ENCODE measurements at regions not wholly inside any gene's neighbourhood (a gene's known extent, or its start where the extent isn't known, plus 50 kb on each side); places are given as distances from the start of the nearest gene placed in this dataset.
A peak's percentile ranks its signal among the peaks of the same experiment; 100 is the strongest.

- H3K4me3 ChIP-seq, result no peak overlapping the region
- no peak overlapping the region for H3K27ac ChIP-seq
- H3K36me3 ChIP-seq, result no peaks in the 10 kb centered on the region
- H3K4me1 ChIP-seq, result peaks cover 4% of the 10 kb centered on the region; the same call in 1 of the 2 replicates
- no peaks in the 10 kb centered on the region for H3K9me3 ChIP-seq
- no peaks in the 10 kb centered on the region for H4K20me1 ChIP-seq
- TF ChIP-seq Cebpa-rat (IDR thresholded peaks at IDR 0.05), result no peak
- H3K4me2 ChIP-seq, result no peak overlapping the region
- peaks cover 3% of the 10 kb centered on the region; the same call in 1 of the 2 replicates for H3K27me3 ChIP-seq
- no peak overlapping the region for H3K9ac ChIP-seq
These were observed 342.0 kb upstream of the NR2F2 start for GRCh38 chr15:95988574-95988887.

GRCh38 chr15:95989392-95989791 is 341.1 kb upstream of the NR2F2 start:
- Histone ChIP-seq H3K27me3 (peaks cover 11% of the 10 kb centered on the region; the same call in 1 of the 2 replicates), H3K9me3 (no peaks in the 10 kb centered on the region), H3K4me1 (peaks cover 4% of the 10 kb centered on the region; the same call in 1 of the 2 replicates), H3K4me3 (no peak overlapping the region), H3K27ac (no peak overlapping the region), H3K4me2 (no peak overlapping the region), H4K20me1 (no peaks in the 10 kb centered on the region), H3K9ac (no peak overlapping the region), H3K36me3 (no peaks in the 10 kb centered on the region)
- no peak for TF ChIP-seq Cebpa-rat (IDR thresholded peaks at IDR 0.05)

- H4K20me1 ChIP-seq, result peaks cover 5% of the 10 kb centered on the region; the same call in 1 of the 2 replicates
- H3K4me2 ChIP-seq, result no peak overlapping the region
- no peak for TF ChIP-seq Cebpa-rat (IDR thresholded peaks at IDR 0.05)
- H3K4me1 ChIP-seq, result peaks cover 4% of the 10 kb centered on the region; the same call in 1 of the 2 replicates
- H3K4me3 ChIP-seq, result no peak overlapping the region
- no peak overlapping the region for H3K9ac ChIP-seq
- no peaks in the 10 kb centered on the region for H3K9me3 ChIP-seq
- no peak overlapping the region for H3K27ac ChIP-seq
- no peaks in the 10 kb centered on the region for H3K36me3 ChIP-seq
- peaks cover 26% of the 10 kb centered on the region for H3K27me3 ChIP-seq
These were observed 339.7 kb upstream of the NR2F2 start for GRCh38 chr15:95990833-95991232.

DNA sequence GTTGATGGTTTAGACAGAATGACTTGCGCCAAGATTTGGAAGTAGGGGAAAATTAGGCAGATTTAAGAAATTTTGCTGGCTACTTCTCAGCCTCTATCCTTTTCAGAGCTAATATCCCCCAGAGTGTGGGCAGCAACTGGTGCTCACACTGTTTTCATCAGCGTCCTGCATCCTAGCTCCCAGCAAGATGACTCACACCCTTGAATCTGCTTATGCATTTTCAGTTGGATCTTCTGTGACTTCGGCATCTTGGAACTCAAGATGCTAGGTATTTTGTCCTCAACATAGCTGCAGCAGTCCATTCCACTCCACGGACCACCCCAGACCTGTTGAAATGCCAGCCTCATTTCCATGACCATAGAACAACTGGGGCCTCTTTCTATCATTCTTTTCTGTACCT is 336.1 kb upstream of the NR2F2 start:
- Histone ChIP-seq H3K4me1 (peaks cover 8% of the 10 kb centered on the region), H3K27ac (no peak overlapping the region), H3K9me3 (no peaks in the 10 kb centered on the region), H3K27me3 (peaks cover 50% of the 10 kb centered on the region), H3K4me2 (no peak overlapping the region), H4K20me1 (peaks cover 5% of the 10 kb centered on the region; the same call in 1 of the 2 replicates), H3K9ac (no peak overlapping the region), H3K36me3 (no peaks in the 10 kb centered on the region), H3K4me3 (no peak overlapping the region)
- TF ChIP-seq Cebpa-rat (IDR thresholded peaks at IDR 0.05), result no peak

DNA sequence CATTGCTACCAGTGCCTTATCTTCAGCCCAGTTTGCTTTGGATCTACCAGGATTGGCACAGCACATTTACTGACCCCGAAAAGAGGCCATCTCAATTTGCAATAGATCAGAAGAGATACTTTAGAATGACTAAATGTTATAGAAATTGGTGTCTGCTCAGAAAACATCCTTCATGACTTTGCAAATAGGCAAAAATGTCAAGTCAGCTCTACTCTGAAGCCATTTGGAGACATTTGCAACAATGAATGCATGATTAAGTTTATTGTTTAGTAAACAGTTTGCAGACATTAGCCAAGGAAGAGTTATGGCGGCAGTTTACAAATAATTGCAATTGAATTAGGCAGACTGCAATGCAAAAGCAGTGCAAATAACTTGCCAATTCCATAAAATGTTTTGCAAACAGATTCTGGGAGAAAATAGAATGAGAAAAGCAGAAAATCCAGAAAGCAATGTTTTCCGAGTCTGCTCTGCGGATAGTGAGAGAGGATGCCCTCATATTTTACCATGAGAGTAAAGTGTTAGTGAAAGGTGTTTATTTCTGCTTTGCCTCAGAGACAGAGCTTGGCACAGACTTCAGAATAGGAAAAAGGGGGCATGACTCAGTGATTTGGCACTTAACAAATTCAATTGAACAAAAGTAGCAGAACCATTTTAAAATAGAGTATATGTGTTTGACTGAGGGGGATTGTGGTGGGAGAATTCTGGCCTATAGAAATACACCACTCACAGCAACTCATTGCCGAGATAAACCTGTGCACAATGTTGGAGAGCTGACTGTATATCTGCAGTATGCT is 334.9 kb upstream of the NR2F2 start:
- Histone ChIP-seq H3K4me3 (no peak overlapping the region), H3K4me2 (no peak overlapping the region), H3K36me3 (no peaks in the 10 kb centered on the region), H4K20me1 (peaks cover 5% of the 10 kb centered on the region; the same call in 1 of the 2 replicates), H3K27me3 (peaks cover 52% of the 10 kb centered on the region), H3K4me1 (peaks cover 8% of the 10 kb centered on the region), H3K9ac (no peak overlapping the region), H3K9me3 (no peaks in the 10 kb centered on the region), H3K27ac (no peak overlapping the region)
- no peak for TF ChIP-seq Cebpa-rat (IDR thresholded peaks at IDR 0.05)

DNA sequence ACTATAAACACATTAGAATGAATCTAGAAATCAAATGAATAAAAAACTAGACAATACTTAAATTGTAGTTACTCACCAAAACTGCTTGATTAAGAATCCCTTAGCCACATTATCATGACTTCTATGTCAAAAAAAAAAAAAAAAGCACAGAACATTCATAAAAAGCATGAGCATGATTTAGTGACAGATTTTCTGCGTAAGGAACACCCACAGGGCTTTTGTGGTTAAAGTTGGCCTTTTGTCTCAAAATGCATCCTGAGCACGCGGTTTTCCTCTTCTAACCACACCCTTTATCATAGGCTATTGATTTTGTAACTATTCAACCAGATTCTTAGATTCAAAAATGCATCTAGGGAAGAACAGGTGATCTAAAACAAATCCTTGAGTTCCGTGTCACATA is 334.0 kb upstream of the NR2F2 start:
- H3K4me1 ChIP-seq, result peaks cover 8% of the 10 kb centered on the region
- TF ChIP-seq Cebpa-rat (IDR thresholded peaks at IDR 0.05), result no peak
- no peaks in the 10 kb centered on the region for H3K36me3 ChIP-seq
- H3K4me2 ChIP-seq, result peak overlapping the region; percentile 19; the same call in 1 of the 2 replicates
- no peak overlapping the region for H3K4me3 ChIP-seq
- H3K27me3 ChIP-seq, result peaks cover 52% of the 10 kb centered on the region
- H3K9me3 ChIP-seq, result no peaks in the 10 kb centered on the region
- no peak overlapping the region for H3K9ac ChIP-seq
- peaks cover 5% of the 10 kb centered on the region; the same call in 1 of the 2 replicates for H4K20me1 ChIP-seq
- H3K27ac ChIP-seq, result no peak overlapping the region

- no peak for TF ChIP-seq Cebpa-rat (IDR thresholded peaks at IDR 0.05)
- no peaks in the 10 kb centered on the region for H3K9me3 ChIP-seq
- H3K36me3 ChIP-seq, result no peaks in the 10 kb centered on the region
- H3K4me3 ChIP-seq, result no peak overlapping the region
- H3K27me3 ChIP-seq, result peaks cover 45% of the 10 kb centered on the region
- peaks cover 5% of the 10 kb centered on the region; the same call in 1 of the 2 replicates for H4K20me1 ChIP-seq
- H3K4me2 ChIP-seq, result no peak overlapping the region
- no peak overlapping the region for H3K9ac ChIP-seq
- H3K4me1 ChIP-seq, result peaks cover 8% of the 10 kb centered on the region
- no peak overlapping the region for H3K27ac ChIP-seq
These were observed 331.6 kb upstream of the NR2F2 start for GRCh38 chr15:95998935-95999334.

DNA sequence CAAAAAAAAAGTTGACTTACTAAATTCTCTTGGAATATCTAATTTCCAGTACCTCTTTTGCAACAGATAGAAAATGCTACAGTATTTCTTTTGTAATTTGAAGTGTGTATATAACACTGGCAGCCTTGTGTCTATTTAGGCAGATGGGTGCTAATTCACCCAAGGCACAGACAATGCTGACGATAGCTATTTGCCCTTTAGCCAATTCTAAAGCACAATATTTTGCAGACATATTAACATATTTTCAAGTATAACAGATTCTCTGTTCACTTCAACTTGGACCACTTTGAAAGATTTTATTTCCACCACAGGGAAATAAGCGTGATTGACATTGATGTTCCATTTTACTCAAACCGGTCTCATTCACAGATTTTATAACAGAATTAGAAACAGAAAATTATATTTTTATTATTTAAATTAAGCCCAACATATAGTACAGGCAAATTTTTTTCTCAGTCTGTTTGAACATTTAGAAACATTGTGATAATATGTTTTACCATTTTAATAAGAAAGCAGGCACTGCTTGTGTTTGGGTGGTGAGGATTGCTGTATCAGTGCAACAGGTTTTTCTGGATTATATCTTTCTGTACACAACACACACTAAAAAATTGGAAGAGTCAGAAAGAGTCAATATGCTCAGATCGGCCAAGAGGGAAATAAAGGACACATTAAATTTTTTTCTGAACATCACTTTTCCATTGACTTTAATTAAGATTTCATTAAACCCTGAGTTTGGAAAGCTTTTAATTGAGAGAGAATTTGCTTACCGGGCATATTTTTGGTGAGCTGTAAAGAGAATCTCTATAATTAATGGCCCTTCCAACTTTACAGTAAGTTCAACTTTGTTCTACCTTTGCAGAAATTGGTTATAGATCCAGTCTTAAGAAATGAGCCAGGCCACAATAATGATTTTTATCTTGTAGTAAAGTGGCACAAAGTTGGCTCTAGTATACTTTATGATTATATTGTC is 327.3 kb upstream of the NR2F2 start:
- Histone ChIP-seq H3K4me2 (no peak overlapping the region), H3K9ac (no peak overlapping the region), H3K9me3 (no peaks in the 10 kb centered on the region), H4K20me1 (no peaks in the 10 kb centered on the region), H3K4me1 (no peaks in the 10 kb centered on the region), H3K27me3 (peaks cover 14% of the 10 kb centered on the region), H3K4me3 (no peak overlapping the region), H3K27ac (no peak overlapping the region), H3K36me3 (no peaks in the 10 kb centered on the region)
- TF ChIP-seq Cebpa-rat (IDR thresholded peaks at IDR 0.05), result no peak

DNA sequence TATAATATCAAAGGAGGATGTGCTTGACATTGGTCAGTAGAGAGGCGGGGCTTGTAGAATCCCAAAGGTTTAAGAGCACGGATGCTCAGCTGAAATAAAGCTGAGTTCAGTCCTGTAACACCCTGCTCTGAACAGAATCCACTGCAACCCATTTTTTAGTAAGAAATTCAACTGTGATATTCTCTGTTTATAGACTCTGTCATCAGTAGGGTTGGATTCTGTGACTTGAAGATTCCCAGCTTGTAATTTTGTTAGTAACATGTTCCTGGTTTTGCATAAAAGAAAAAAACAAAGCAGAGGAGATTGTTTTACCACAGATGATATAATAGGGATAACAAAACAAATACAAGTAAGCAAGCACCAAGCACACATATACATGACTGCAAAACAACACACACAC is 324.6 kb upstream of the NR2F2 start:
- TF ChIP-seq Cebpa-rat (IDR thresholded peaks at IDR 0.05), result no peak
- Histone ChIP-seq H3K27me3 (no peaks in the 10 kb centered on the region), H3K9ac (no peak overlapping the region), H3K36me3 (no peaks in the 10 kb centered on the region), H3K27ac (no peak overlapping the region), H3K4me1 (no peaks in the 10 kb centered on the region), H4K20me1 (no peaks in the 10 kb centered on the region), H3K4me3 (no peak overlapping the region), H3K4me2 (no peak overlapping the region), H3K9me3 (no peaks in the 10 kb centered on the region)

DNA sequence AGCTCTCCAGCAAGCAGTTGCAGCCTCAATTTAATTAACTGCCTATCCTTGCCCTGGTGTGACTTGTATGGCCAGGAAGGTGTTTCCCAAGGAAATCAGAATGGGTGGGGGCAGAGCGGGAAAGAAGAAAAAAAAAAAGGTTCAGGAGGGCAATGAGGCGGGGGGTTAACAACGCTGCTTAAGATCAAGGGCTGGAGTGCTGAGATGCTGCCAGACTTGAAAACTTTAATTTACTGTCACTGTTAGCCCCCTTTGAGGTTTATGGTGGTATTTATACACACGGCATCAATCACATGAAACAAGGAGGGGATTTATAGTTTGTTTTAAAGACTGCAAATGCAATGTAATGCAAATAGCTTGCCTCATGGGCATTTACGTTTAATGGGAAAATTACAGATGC is 319.4 kb upstream of the NR2F2 start:
- Histone ChIP-seq H3K4me2 (no peak overlapping the region), H3K36me3 (no peaks in the 10 kb centered on the region), H3K4me1 (no peaks in the 10 kb centered on the region), H4K20me1 (no peaks in the 10 kb centered on the region), H3K9me3 (no peaks in the 10 kb centered on the region), H3K4me3 (no peak overlapping the region), H3K9ac (no peak overlapping the region), H3K27ac (no peak overlapping the region), H3K27me3 (no peaks in the 10 kb centered on the region)
- no peak for TF ChIP-seq Cebpa-rat (IDR thresholded peaks at IDR 0.05)

Measured in BLaER1 (cell line).